AG09309 (cell line): ENCODE measurements at regions not wholly inside any gene's neighbourhood (a gene's known extent, or its start where the extent isn't known, plus 50 kb on each side); places are given as distances from the start of the nearest gene placed in this dataset.

Source experiments
- DNase-seq: peaks from one replicate; pipeline ENCODE4 v3.0.0-alpha.2; 2010; ENCODE audit warnings: low read depth
- H3K4me3 ChIP-seq: 2 replicates; pipeline ENCODE4 v1.5.1; 2011; ENCODE audit warnings: mild to moderate bottlenecking, low read depth, low read length, moderate library complexity; ENCODE audit not compliant: control insufficient read depth
- CTCF ChIP-seq: IDR thresholded peaks from 2 replicates; pipeline ENCODE4 v1.5.1; 2011; ENCODE audit warnings: mild to moderate bottlenecking, low read depth, low read length, inconsistent platforms; ENCODE audit not compliant: insufficient read depth, control insufficient read depth; ENCODE audit errors: missing control alignments

GRCh38 chrX:39309721-39310152 is 508.5 kb downstream of the MID1IP1 start:
- DNase-seq = no peak
- no peak overlapping the region for H3K4me3 ChIP-seq
- TF ChIP-seq CTCF = no peak

- no peak for TF ChIP-seq CTCF
- DNase-seq = no peak
- H3K4me3 ChIP-seq = no peak overlapping the region
These were observed 509.6 kb downstream of the MID1IP1 start for GRCh38 chrX:39310891-39311290.

GRCh38 chrX:39311646-39312045 is 510.4 kb downstream of the MID1IP1 start:
- no peak overlapping the region for H3K4me3 ChIP-seq
- no peak for DNase-seq
- TF ChIP-seq CTCF = no peak

GRCh38 chrX:39313146-39313545 is 511.9 kb downstream of the MID1IP1 start:
- no peak overlapping the region for H3K4me3 ChIP-seq
- TF ChIP-seq CTCF = no peak
- no peak for DNase-seq

GRCh38 chrX:39318506-39319343 is 517.5 kb downstream of the MID1IP1 start:
- TF ChIP-seq CTCF = no peak
- no peak overlapping the region for H3K4me3 ChIP-seq
- no peak for DNase-seq

DNA sequence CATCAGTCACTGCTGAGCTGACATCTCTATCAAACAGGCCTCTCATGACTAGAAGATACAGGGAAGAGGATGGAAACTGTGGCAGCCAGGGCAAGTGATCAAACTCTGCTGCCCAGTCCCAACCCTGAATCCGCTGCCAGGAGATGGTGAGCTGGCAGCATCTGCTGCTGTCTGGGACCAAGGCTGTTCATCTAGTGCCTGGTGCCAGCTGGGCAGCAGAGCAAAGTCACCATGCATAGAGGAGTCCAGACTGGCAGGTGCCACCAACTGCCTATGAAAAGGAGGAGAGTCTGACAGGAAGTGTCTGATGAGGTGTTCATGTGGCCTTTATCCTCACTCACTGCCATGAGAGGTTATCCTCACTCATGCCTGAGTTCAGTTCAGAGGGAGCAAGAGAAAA is 518.9 kb downstream of the MID1IP1 start:
- no peak for TF ChIP-seq CTCF
- no peak overlapping the region for H3K4me3 ChIP-seq
- DNase-seq = no peak
